HPDE6-E6E7 (cell line): ENCODE measurements at regions not wholly inside any gene's neighbourhood (a gene's known extent, or its start where the extent isn't known, plus 50 kb on each side); places are given as distances from the start of the nearest gene placed in this dataset.
"Not testable (repeated sequence)": the region's sequence is repeated elsewhere in the genome, so short reads cannot be mapped to it uniquely, and the experiment has no call there.

Source experiments
- DNase-seq: peaks from one replicate; pipeline ENCODE4 v3.0.0; 2011; ENCODE audit warnings: missing footprints; ENCODE audit errors: extremely low spot score

DNA sequence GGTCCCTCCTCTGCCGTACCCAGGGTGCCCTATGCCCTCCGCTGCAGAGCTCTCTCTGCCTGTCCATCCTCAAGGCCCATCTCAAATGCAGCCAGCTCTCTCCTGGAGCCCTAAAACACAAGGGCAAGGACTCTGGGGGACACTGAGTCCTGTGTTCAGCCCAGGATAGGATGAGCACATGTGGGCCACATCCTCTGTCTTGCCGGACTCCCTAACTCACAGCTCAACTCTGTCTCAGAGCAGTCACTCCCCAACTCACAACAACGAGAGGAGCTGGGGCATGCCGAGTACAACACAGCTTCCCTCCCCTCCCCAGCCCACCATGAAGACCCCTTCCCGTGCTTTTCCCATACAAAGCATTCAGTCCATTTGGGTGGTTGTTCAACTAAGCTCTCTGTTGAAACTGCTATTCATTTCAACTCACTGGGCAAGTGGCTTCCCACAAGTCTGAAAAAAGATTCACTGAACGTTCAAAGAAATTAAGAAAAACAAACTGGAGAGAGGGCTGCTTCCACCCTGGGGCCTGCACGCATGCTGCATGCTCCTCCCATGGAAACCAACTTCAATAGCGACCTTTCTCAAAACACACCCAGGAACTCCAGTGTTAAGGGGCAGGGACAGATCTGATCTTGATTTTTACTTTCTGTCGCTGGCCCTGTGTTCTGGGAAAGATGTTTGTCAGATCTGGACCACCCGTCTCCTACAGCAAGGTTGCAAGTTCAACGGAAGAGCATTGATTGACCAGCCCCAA is 124.3 kb upstream of the IGF1R start:
- no peak for DNase-seq

DNA sequence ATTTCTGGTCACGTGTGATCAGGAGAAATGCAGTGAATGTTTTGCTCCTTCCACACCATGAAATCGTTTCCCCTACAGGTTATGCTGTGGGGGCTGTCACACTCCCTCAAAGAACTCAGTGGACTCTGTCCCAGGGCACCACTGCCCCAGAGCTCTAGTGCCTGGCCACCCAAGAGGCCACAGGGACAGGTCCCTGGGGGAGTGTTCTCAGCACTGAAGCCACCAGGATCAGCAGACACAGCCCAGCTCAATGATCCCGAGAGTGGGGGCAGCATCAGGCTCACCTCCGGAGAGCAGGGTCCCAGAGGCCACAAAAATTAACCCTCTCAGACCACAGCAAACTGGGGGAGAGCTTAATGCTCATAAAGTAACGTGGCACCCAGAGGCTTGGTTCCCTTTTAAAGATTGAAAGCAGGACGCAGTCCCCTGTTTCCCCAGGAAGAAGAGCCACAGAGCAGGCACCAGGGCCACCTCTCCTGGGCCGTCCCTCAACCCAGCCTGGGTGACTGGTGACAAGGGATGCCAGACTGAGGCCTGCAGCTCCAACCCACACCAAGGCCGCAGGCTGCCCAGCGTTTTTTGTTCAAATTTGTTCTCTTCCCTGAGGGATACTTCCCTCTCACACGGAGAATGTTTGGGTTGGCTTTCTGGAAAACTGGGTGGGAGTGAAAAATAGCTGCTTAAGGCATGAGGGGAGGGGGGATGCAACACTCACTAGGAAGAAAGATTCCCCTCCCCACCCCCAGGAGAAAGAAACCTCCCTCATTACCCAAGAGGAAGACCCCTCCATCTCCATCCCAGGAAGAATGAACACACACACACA is 123.3 kb upstream of the IGF1R start:
- no peak for DNase-seq

DNA sequence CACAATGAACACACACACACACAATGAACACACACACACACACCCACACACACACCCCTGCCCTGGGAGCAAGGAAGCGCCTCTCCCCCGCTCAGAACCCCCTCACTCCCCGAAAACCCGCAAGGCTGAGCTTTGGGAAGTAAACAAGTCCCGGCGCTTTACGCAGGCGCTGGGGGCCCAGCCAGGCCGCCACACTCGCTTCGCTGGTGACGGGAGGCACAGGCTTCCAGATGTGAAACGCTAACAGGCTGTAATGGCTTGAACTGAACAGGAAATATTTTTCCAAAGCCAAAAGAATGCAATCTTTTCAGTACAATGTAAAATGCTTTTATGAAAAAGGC is 122.7 kb upstream of the IGF1R start:
- no peak for DNase-seq

DNA sequence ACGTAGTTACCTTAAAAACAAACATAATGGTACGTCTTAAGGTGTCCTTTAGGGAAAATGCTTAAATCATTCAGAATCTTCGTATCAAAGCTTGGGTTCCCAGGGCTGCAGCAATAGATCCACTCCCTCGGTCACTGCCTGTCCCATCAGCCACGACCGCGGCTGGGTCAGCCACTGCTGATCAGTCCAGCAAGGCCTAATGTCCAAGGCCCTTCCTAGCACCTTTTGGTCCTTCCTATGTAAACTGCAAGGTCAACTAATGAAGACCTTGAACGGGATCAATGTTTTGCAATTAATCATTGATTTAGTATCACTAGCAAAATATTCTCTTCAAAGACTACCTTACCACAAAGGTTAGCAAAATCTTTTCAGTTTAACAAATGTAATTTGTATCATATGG is 122.2 kb upstream of the IGF1R start:
- DNase-seq, result no peak

DNA sequence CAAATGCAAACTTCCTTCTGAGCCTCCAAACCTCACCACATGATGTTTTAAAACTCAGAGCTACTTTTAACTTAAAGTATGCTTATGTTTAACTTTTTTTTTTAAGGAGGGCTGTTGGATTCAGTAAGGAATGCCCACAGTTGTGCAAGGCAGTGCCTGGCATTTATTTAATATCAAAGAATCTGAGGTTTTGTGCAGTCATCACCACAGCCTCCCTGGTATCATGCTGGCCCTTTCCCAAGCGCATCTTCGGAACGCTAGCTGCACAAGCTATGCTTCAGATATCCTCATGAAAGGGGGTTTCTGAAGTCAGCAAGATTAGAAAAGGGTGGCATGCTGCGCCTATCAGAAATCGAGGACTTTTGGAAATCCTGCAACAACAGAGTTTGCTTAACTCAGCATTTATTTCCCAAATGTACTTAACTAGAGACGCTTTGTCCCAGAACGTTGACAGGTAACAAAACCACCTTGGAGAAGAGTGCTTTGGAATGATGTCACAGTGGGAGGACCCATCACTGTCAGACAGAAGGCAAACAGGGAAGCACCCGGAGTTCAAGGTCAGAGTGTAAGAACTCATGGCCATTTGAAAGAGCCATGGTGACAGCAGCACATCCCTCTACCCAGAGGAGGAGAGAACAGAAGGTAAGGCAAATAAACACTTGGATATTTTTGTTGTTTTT is 120.2 kb upstream of the IGF1R start:
- DNase-seq, result no peak

DNA sequence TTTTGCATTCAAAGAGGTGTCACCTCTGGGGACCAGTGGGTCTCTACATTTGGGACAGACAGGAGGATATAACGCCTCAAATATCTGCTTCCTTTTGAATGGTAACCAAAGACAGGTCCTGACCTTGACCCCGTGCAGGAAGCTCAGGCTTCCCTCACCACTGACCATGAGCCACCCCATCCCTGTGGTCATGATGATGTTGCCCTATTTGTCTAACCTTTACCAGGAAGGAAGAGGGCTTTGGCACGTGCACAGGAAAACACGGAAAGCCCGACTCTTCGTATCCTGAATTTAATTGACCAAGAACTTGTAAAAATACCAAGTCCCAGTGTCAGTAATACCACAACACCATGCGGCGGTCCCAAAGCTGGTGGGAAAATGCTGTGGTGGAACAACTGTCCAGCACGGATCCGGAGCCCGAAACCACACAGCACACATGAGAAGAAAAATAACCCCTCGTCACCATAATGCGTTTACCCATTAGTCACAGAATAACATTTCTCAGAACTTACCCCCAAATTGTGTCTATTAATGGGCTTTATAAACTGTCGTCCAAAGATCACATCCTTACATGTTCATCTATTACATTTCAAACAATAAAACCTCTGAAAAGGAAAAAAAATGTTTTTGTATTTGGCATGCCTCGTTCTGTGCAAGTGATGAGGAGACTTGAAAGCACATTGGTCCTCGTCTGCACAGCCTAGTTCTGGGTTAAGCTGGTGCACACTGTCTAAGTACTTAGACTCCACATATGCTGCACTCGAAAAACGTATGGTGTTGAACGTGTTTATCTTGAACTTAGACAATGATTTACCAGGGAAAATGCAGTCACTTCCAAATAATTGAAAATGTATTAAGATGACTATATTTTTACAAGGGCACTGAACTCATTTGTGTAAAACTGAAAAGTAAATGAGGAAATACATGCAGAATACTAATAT is 118.9 kb upstream of the IGF1R start:
- no peak for DNase-seq

DNA sequence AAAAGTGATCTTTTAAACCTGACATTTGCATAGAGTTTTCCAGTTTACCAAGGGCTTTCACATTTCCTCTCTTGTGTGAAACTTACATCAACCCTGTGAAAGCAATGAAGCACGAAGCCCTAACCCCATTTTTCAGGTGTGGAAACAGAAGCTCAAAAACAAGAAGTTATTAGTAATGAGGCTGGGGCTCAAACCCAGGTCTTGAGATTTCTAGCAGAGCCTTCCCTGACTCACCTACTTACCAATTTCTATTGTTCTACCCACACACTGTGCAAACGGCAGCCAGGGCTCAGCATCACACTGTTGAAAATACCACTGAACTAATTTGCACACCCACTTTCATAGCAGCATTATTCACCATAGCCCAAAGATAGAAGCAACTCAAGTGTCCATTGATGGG is 117.8 kb upstream of the IGF1R start:
- DNase-seq, result no peak

DNA sequence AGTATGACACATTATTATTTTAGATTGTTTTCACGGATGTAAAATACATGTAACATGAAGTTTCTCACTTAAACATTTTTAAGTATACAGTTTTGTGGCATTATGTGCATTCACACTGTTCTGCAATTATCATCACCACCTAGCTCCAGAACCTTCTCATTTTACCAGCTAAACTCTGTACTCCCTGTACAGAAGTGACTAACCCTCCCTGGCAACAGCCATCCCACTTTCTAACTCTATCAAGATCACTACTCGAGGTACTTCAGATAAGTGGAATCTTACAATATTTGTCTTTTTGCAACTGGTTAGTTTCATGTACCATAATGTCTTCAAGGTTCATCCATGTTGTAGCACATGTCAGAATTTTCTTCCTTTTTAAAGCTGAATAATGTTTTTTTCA is 116.3 kb upstream of the IGF1R start:
- no peak for DNase-seq

DNA sequence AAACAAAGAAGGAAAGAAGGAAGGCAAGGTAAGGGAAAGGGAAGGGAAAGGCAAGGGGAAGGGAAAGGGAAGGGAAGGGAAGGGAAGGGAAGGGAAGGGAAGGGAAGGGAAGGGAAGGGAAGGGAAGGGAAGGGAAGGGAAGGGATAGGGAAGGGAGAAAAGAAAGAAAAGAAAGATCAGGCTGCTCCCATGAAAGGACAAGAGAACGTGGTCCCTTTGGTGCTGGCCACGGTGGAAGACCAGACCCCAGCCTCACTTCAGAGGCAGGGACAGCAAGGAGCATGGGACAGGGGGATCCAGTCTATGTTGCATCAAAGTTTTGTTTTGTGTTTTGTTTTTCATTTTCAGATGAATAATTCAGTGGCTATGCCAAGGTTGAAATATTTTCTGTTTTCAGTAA is 111.4 kb upstream of the IGF1R start:
- no peak for DNase-seq

DNA sequence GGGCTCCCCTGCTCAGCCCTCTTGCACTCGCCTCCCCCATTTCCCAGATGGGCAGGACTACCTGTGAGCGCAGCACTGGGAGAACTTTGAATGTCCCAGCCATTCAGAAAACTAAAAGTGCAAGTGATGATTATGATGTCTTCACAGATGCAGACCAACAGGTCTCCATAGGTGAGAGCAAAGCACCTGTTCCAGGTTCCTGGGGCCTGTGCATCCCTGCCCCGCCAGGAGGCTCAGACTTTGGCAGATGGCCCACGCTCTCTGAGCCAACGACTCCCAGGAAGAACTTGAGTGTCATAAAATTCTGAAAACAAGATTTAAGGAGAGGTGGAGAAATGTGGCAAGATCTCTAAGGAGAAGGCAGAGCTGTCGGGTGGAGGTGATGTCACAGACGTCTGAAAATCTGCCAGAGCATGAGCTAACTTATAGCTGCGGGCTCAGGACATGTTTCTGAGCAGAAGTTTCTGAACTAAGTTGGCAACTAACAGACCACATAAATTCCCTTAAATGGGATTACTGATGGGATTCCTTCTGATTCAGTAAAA is 110.8 kb upstream of the IGF1R start:
- no peak for DNase-seq

DNA sequence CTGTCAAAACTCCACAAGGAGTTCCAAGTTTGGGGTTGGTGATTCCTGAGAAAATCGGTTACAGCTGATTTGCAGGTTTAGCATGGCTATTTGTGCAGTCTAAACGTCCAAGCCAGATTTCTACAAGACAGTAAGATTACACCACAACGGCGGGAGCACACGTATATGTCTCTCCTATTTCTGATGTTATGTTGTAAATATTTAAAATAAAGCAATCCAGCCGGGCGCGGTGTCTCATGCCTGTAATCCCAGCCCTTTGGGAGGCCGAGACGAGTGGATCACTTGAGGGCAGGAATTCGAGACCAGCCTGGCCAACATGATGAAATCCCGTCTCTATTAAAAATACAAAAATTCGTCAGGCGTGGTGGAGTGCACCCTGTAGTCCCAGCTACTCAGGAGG is 106.8 kb upstream of the IGF1R start:
- no peak for DNase-seq

DNA sequence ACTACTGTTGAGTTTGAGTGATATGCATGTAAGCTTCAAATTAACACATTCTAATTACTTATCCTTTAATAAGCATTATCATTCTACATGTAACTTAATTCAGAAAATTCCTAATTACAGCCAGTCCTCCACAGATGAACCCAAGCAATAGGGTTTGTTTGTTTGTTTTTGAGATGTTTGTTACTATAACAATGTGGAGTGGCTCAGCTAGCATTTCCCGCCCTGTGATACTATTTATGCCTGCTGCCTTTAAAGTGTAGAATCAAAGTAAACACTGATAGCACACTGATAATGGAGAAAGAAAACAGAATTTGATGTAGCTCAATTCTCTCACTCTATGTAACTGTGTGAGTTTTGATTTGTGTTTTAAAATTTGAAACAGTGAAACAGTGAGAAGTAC is 105.1 kb upstream of the IGF1R start:
- DNase-seq, result no peak

DNA sequence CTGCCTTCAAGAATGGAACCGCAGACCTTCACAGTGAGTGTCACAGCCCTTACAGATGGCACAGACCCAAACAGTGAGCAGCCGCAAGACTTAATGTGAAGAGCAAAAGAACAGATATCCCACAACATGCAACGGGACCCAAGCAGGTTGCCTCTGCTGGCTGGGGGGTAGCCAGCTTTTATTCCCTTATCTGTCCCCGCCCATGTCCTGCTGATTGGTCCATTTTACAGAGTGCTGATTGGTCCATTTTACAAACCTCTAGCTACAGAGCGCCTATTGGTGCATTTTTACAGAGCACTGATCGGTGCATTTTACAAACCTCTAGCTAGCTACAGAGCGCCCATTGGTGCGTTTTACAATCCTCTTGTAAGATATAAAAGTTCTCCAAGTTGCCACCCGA is 102.0 kb upstream of the IGF1R start:
- no peak for DNase-seq

DNA sequence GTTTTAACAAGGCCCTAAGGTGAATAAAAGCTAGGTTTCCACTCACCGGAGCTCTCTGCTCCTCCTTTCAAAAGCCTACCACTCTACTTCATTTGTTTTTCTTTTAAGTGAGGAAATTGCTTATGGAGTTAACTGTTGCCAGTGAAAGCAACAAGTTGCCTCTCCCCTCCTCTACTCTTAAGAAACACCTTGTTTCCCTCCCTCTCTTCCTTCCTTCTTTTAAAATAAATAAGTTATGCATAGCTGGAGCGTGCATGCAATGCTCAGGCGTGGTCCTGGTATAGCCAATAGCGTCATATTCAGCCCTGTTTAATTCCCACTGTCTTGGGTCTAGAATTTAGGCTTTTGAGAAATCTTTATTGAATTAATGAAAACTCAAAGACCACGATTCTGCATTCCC is 101.1 kb upstream of the IGF1R start:
- DNase-seq, result no peak

DNA sequence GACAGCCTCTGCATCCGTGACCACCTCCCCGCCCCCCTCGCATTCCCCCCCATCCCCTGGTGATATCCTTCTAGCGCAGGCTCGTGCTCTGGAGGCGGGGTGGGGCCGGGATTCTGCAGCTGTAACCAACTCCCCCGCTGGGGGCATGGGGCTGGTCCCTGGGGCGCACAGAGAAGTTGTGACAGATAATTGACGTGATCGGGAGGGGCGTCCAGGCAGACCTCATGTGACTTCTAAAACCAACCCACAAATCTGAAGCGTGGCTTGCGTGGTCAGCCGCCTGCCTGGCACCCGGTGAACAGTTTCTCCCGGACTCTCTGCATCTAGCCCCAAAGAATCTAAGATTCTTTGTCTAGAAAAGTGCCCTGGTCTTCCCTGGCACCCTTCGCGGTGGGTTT is 100.6 kb upstream of the IGF1R start:
- DNase-seq, result no peak

DNA sequence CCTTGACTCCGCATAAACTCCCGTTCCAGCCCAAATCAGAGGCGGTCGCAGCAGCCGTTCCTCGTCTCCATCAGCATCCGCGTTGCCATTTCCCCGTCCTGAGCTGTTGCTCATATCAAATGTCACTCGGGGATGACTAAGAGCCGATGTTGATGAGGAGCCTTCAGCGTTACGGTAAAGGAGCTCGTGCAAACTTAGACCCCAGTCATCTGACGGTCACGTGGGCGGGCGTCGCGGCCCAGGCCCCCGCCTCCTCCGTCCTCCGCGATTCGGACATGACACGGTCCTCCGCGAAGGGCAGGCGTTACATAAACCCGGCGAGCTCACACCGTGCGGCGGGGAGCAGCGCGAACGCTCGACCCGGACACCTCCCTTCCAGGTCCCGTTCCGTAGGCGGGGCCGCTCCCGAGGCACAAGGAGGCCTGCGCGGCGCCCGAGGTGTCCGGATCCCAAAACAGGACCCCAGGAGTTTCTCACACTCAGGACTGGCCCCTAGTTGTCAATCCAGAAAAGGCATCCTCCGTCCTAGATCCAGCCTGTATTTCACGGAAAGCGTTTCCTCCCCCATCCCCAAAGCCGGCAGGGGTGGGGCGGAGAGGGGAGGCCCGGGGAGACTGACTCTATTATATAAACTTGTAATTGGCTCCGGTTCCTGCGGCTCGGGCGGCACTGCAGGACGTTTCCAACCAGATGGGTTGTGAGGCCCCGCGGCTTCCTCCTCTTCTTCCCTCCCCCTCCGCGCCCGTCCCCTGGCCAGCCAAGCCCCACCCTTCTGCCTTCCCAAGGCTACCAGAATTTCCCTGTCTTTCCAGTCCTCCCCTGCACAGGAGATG is 100.0 kb upstream of the IGF1R start:
- peak; percentile 82 for DNase-seq

DNA sequence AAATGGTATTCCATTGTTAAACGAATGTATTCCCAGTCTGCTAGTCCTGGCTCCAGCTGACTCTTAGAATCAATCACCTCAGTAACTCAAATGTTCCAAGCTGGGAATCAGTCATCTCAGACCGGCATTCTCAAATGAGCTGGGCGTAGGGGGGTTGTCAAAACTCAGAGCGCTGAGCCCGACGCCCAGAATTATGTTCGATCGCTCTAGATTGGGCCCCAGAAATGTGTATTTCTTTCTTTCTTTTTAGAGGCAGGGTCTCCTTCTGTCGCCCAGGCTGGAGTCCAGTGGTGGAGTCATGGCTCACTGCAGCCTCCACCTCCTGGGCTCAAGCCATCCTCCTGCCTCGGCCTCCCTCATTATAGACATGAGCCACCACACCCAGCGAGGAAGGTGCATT is 99.3 kb upstream of the IGF1R start:
- DNase-seq, result no peak

DNA sequence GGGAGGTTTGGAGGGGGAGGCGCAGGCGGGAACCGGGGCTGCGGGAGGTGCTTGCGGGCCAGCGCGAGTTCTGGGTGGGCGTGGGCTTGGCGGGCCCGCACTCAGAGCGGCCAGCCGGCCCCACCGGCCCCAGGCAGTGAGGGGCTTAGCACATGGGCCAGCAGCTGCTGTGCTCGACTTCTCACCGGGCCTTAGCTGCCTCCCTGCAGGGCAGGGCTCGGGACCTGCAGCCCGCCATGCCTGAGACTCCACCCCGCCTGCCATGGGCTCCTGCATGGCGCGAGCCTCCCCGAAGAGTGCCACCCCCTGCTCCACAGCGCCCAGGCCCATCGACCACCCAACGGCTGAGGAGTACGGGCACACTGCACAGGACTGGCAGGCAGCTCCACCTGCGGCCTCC is 98.6 kb upstream of the IGF1R start:
- no peak for DNase-seq

DNA sequence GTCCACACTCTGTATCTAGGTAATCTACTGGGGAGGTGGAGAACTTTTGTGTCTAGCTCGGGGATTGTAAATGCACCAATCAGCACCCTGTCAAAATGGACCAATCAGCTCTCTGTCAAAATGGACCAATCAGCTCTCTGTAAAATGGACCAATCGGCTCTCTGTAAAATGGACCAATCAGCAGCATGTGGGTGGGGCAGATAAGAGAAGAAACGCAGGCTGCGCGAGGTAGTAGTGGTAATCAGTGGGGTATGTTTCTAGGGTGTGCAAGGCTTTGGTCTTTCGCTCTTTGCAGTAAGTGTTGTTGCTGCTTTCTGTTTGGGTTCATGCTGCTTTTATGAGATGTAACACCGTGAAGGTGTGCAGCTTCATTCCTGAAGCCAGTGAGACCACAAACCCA is 98.0 kb upstream of the IGF1R start:
- DNase-seq, result not testable (repeated sequence)

DNA sequence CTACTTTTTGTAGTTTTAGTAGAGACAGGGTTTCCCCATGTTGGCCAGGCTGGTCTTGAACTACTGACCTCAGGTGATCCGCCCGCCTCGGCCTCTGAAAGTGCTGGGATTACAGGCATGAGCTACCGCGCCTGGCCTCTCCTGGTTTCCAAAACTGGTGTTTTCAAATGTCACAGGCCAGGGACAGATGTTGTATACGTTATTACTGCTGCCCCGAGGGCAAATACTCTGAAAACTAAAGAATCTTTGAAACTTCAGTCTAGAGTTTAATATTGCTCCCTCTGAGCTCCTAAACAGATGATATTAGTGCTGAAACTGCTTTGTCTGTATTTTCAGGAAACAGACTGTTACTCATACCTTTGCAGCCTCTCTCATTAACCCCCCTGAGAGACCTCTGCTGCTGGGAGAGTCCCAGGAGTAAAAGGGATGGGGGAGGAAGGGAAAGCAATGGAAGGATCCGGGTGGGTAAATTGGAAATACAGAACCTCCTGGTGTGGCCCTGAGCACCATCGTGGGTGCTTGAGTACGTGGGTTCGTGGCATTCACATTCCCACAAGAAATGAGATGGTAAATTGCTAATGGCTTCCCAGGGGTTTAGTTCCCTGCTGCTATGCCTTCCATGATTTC is 96.3 kb upstream of the IGF1R start:
- DNase-seq, result no peak
